HT1080 (cell line): ENCODE measurements at regions not wholly inside any gene's neighbourhood (a gene's known extent, or its start where the extent isn't known, plus 50 kb on each side); places are given as distances from the start of the nearest gene placed in this dataset.
"Not testable (repeated sequence)": the region's sequence is repeated elsewhere in the genome, so short reads cannot be mapped to it uniquely, and the experiment has no call there.

Source experiments
- DNase-seq: peaks from one replicate; pipeline ENCODE4 v3.0.0-alpha.2; 2015; ENCODE audit warnings: low read depth

DNA sequence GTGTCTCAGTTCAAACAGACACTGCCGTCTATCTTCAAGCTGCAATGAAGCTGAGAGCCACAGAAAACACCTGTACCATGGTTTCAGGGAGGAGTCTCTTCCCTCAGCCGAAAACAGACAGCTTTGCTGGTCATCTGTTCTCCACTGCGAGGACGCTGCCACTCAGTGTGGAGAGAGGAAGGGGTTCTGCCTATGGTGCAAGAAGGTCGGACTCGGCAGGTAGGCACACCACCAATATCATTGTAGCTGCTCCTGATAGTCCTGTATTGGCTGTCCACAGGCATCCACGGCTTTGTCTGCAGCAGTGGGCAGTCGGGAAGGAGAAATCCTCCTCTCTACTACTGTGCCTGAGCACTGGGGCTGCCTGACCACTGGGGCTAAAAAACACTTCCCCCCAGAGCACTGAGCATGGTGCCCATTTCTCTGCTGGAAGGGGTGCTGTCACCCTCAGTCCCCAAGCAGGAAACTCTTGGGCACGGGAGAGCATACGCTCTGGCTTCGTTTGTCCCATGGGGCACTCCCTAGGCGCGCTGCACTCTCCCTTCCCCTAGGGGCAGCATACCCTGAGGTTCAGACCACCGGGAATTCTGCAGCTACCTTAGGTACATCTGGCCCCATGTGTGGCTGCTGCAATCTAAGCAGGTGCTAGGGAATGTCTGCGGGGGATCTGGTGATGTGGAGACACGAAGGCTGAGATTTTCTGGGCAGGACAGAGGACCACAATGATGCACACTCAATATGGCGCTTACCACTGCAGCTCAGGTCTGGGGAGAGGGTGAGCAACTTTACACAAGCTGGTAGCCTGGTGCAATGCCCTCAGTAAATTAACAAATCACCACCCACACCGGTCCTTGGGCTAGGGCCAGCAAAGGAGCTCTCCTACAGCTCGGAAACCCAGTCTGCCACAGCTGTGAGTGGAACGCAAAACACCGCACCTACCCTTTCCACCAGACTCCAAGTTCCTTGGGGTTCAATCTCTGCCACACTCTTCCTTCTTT, 880.9 kb upstream of the SEMA6A start:
- no peak for DNase-seq

DNA sequence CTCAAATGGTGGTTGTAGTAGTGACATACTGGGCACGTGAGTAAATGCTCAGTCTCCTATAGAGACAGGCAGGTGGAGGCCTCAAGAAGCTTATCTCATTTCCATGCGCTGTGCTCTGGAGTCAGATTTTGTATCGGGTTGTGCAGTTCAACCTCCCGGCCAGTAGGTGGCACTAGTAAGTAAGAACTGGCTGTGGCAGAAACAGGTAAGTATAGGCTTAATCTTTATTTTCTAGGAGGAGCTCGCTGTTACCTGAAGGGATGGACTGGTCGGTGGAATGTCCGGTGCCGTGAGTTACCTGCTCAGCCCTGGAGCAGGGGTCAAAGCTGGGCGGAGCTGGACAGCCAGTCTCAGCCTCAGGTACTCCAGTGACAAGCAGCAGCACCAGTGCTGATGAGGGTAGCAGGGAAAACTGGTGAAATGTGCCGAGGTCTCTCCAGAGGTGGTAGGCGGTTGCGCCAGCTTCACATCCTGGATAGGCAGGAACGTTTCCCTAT, 880.1 kb upstream of the SEMA6A start:
- peak; percentile 58 for DNase-seq

DNA sequence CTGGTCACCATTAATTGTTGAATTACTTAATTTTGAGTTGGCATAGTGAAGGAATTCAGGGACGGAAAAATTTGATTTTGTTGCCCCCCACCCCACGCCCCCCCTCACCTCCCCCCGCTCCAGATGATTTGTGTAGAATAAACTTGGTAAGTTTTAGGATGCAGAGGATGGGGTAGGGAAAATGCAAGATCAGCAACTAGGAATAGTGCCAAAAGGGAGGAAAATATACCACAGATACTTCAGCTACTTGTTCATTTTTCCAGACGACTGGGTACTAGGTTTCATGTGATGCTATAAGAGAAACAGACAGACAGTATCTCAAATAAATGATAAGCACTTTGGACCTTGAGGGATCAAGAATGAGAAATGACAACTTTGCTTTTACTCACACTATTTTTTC, 862.2 kb upstream of the SEMA6A start:
- DNase-seq: no peak

DNA sequence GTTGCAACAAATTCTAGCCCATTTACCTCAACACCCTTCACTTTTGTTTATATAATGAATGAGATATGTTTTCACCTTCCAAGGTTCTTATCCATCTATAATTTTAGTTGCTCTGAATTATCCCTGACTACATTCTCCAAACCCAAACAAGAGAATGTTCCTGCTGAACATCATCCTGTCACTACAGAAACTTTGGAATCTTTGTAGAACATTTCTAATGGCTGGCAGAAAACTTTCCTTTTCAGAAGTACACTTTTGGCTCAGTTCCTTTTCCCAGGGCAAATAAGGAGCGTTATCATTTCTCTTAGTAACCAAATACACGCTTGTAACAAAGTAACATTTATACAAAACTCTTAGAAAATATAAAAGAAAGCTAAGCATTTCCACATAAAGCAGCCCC, 860.6 kb upstream of the SEMA6A start:
- no peak for DNase-seq

DNA sequence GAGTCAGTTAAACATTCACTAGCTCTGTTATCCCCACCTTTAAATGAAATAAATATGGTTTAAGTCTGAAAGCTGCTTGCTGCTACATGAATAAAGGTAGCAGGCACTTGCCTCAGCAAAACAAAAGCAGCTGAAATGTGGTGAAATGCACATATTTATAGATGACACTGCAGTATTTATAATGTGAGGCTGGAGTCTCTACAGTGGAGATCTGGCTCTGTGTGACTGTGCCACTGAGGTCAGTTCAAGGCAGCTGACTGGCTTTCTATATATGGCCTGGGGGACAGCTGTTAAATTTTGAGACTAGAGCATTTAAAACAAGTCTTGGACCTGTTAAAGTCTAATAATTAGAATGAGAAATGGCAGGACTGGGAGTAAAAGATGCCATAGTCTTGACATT, 859.6 kb upstream of the SEMA6A start:
- DNase-seq: no peak

DNA sequence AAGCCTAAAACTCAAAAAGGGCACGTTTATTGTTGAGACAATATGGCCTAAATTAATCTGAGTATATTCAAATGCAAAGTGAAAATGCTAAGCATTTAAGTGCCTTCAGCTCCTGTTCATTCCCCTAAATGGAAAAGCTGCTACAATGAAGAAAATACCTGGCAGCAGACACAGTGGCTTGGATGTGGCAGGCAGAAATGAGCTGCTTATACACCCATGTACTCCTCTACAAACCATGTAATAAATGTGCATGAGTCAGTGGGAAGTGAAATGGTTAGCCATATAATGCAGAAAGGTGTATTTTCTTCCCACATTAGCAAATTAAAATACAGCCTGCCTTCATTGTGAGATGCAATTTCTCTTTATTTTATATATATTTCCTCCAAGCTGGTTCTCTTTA, 859.2 kb upstream of the SEMA6A start:
- no peak for DNase-seq

DNA sequence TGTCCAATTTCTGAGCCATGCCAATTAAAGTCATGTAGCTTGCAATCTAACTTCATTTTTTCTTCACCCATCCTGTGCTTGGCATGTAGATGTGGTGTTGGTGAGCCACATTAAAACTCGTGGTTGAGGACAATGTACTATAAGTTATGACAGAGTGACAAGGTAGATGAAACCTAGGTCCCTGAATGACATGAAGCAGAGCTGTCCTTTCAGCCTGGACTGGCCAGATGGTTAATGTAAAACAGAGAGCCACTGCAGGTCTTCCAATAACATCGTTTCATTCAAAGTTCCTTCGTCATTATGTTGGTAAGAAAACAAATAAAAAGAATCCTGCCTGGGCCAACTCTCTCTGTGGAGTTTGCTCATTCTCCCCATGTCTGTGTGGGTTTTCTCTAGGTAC, 856.5 kb upstream of the SEMA6A start:
- no peak for DNase-seq

DNA sequence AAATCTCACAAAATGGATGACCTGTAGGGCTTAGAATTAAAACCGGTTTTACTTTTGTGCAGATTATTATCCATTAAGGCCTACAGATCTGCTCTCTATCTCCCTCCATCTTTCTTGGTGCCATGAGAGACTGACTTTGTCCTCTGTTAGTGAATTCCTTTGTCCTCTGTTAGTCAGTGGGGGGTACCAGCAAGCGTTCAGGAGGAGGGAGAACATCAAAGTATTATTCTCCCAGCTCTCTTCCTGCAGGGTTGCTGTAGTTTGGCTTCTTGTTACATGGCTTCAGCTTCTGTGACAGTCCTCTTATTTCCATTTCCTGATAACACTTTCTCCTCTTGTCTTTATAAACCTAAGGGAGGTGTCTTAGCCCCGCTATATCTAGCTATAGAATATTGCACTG, 850.5 kb upstream of the SEMA6A start:
- DNase-seq: no peak

DNA sequence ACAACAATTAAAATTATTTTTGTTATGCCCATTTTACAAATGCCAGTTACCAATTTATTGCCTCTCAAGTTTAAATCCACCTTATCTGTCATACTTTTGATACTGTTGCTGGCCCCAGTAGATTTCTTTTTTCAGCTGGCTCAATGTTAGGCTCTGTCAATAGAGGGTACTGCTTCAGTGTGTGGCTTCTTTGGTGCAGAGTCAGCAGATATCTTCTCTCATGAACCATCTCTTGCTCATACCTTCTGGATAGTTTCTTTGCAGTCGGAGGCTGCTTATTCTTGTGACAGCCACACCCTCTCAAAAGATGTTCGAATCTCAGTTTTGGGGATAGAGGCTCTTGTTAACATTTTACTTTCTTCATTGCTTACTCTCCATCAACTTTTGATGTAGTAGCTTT, 849.9 kb upstream of the SEMA6A start:
- DNase-seq: no peak

DNA sequence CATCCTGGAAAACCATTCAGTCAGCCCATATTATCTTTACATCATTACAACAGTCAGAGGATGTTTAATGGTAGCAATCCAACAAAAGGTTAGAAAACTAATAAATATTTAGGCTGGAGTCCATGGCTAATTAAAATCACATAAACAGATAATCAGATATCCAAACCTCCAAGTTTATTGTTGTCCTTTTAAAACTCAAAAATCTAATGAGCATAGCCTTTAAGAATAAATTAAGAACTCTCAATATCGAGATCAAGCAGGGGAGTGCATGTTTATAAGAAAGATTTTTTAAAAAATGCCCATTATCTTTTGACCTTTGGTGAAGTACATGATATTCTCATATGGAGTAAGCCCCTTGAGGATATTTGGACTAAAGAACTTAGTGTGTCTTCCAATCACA, 842.9 kb upstream of the SEMA6A start:
- no peak for DNase-seq

DNA sequence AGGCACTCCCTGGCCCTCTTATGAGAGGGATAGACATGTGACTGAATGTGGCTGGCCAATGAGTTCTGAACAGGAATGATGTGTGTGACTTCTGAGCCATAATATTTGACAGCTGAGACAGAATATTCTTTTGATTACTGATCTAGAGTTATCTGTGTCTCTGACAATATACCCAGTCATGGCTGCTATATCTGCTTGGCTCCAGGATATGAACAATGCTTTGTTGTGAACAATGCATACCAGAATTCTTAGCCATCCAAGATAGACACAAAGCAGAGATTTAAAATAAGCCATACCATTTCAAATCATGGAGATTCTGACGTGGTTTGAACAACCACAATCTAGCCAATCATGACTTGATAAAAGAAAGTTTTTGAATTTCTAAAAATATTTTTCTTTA, 840.3 kb upstream of the SEMA6A start:
- peak; percentile 78 for DNase-seq

DNA sequence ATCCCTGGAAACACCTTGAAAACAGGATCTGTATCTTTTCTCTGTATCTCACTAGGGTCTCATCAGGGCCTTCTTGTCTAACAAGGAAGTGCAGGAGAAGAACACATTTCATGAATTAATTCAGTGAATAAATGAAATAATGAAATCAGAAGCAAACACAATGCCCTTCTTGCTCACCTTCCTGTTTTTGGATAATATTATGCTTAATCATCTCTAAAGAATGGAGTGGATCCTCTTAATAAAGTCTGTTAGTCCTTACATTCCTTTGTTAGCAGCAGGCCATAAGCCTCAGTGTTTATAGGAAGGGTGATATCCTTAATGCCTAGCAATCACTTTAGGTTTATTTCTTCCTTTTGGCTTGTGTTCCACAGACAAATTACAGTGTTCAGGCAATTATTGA, 837.1 kb upstream of the SEMA6A start:
- peak; percentile 3 for DNase-seq

DNA sequence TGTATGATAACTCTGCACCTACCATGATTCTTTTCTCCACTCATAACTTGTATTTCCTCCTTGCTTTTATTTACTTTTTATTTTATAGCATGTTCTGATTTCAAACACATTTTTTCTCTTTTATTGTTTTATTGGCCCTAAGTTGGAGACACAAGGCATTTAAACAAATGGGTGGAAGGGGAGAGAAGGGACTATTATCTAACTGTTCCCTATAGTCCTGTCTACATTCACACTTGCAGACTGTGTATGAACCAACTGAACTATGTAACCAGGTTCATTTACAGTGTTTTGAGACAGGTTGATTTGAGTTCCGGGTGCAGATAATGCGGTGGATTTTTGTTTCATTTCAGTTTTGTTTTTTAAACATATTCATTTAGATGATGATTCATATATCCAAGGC, 830.6 kb upstream of the SEMA6A start:
- DNase-seq: no peak

DNA sequence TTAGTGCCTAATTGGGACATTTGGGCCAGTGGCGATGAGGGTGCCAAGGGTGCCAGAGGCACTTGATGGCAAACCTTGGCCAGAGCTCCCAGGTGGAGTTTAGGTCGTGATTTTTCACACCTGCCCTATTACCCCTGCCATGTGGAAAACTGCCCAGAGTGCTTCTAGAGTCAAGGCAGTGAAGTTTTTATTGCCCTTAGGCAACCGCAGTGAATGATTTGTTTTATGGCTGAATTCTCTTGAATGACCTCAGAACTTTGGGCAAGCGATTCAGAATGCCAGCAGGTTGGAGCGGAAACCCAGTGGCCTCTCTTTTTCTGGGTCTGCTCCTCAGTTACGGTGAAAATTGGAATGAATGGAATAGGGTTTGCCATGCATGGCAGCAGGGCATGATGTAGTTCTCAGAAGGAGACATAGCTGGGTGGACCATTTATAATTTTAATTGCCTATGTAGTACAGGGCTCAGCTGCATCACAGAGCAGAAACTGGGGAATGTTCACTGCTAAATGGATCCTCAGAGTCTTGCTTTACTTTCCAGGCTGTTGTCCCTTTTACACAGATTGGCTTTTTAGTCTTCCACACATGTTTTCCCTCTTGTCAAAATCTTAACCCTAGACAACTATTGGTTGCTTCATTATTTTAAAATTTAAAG, 820.0 kb upstream of the SEMA6A start:
- DNase-seq: no peak

DNA sequence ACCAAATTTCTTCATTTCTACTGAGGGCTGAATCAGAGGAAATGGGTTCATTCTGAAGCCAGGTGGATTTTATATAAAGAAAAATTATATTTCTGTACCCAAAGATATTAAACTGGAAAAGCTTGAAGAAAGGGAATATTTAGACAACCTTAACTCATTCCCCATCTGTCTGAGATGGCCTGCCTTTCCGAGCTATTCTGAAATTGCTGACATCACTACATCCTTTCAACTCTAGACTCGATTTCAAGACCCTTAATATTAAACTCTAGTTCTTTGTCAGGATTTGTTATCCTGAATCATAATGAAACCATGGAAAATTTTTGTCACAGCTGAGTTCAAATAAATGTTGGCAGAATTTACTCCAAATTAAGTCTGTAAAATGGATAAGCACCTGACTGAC, 818.5 kb upstream of the SEMA6A start:
- DNase-seq: no peak

DNA sequence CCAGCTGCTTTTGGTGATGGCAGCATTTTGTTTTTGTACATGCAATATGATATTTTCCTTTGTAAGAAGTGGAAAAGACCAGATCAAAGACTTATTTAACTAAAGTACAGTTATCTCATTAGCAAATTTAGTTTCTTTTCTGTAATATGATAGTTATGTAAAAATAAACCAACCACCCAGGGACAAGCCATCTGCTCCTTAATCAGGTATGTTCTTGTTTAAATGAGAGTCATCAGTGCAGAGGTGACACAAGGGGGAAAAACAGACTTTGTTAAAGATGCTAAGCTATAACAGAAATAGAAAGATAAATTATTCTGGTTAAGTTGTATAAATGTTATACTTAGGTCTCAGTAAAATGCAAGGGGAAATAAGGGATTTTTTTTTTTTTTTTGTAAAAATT, 805.7 kb upstream of the SEMA6A start:
- DNase-seq: no peak

DNA sequence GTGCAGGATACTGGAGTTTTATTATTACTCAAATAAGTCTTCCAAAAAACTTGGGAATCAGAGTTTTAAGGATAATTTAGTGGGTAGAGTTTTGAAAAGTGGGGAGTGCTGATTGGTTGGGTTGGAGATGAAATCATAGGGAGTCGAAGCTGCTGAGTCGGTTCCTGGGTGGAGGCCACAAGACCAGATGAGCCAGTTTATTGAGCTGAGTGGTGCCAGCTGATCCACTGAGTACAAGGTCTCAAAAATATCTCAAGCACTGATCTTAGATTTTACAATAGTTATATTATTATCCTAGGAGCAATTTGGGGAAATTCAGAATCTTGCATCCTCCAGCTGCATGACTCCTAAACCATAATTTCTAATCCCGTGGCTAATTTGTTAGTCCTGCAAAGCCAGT, 804.9 kb upstream of the SEMA6A start:
- no peak for DNase-seq

DNA sequence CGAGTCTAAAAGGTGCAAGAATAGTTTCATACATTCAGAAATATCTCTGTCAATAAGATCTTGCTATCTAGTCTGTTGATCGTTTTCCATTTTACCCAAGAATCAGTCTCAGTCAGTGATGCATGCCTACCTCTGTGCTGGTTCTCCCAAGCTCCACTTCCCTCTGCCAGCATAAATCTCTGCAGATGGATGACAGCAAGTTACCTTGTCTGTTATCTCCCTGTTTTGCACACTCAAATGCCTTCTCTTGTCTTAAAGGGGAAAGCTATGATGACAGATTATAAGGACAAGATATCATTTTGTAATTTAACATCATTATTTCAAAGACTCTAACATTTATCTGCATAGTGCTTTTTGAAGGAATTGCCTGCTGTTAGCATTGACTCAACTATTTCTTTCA, 802.1 kb upstream of the SEMA6A start:
- no peak for DNase-seq

DNA sequence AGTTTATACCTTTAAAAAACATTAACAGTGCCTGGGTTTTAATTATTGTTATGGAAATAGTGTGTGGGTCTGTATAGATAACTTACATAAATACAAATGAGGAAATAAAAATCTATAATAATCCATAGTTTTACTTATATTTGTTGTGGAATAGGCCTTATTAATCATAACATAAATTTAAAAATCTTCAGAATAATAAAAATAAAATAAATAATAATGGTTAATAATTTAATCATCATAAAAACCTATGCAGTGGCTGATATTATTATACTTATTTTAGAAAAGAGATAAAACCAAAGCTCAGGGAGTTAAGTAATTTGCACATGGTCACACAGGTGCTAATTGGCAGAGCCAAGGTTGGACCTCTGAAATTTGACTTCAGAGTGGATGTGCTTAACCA, 785.3 kb upstream of the SEMA6A start:
- no peak for DNase-seq

DNA sequence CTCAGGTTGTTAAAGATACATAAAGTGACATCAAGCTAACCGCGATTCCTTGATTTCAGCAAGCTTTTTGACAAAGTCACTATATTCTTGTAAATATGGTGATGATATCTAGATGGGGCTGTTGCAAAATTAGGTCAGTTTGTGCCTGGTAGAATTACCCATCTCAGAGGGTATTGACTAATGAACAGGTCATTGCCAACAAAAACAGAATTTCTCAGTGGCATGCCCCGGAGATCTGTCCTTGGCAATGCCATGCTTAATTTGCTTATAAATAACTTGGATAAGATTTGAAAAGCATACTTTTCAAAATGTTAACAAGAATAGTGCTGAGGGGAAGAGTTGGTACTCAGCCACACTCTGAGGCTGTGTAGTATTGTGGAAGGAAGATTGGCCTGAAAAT, 783.3 kb upstream of the SEMA6A start:
- no peak for DNase-seq

DNA sequence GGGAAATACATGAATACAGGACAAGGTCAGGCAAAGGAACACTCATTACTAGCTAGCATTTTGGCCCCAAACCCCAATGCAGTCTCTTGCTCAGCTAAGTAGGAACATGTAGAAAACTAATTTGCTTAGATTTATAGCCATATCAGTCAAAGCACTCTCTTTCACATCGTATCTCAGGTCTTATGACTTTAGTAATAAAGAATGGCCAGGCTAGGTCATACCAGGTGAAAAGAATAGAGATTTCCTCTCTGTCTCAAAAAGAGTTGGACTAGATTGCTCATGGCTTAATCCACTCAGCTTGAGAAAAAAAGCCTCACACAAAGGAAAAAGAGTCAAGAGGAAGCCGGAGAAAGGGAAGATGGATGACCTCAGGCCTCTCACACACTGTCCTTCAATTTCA, 772.7 kb upstream of the SEMA6A start:
- no peak for DNase-seq

DNA sequence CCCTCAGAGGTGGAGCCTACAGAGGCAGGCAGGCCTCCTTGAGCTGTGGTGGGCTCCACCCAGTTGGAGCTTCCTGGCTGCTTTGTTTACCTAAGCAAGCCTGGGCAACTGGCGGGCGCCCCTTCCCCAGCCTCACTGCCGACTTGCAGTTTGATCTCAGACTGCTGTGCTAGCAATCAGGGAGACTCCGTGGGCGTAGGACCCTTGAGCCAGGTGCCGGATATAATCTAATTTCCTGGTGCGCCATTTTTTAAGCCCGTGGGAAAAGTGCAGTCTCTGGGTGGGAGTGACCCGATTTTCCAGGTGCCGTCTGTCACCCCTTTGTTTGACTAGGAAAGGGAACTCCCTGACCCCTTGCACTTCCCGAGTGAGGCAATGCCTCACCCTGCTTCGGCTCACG, 769.1 kb upstream of the SEMA6A start:
- DNase-seq: not testable (repeated sequence)
